Thoracic aorta (tissue), 2 donors: ENCODE measurements at regions not wholly inside any gene's neighbourhood (a gene's known extent, or its start where the extent isn't known, plus 50 kb on each side); places are given as distances from the start of the nearest gene placed in this dataset.

ENCODE experiments used
- ATAC-seq: fragments of 150-250 bp; one replicate; pipeline ENCODE4 v1.8.0; 2017; ENCODE audit warnings: low read depth; ENCODE audit not compliant: insufficient number of reproducible peaks, low FRiP score
- DNase-seq: peaks from one replicate; pipeline ENCODE4 v3.0.0-alpha.2; 2020; ENCODE audit warnings: low spot score
- H3K27ac ChIP-seq, 2 donors: fragments of 200-600 bp; sonication (generic); 1 replicate in 1 of 2; 2 replicates in 1 of 2; pipeline ENCODE4 v1.5.1; 2016; ENCODE audit warnings: mild to moderate bottlenecking in 2 of 2, moderate library complexity in 2 of 2
- H3K27me3 ChIP-seq: fragments of 200-600 bp; sonication (generic); replicated peaks from 2 replicates; pipeline ENCODE4 v1.6.0; 2016; ENCODE audit warnings: mild to moderate bottlenecking; ENCODE audit not compliant: insufficient read depth
- H3K36me3 ChIP-seq: fragments of 200-600 bp; sonication (generic); one replicate; pipeline ENCODE4 v1.5.1; 2016
- H3K4me1 ChIP-seq, 2 donors: fragments of 200-600 bp; sonication (generic); 1 replicate in 1 of 2; 2 replicates in 1 of 2; pipeline versions ENCODE4 v1.5.1 to v1.6.0; 2016; ENCODE audit warnings: low read depth in 2 of 2, mild to moderate bottlenecking in 1 of 2; ENCODE audit not compliant: control insufficient read depth in 1 of 2
- H3K4me3 ChIP-seq: fragments of 200-600 bp; sonication (generic); 2 replicates; pipeline ENCODE4 v1.5.1; 2016; ENCODE audit warnings: mild to moderate bottlenecking
- H3K9me3 ChIP-seq: fragments of 200-600 bp; sonication (generic); 2 replicates; pipeline ENCODE4 v1.5.1; 2016
- CTCF ChIP-seq: fragments of 200-600 bp; sonication (generic); IDR thresholded peaks from one replicate; pipeline ENCODE4 v1.5.1; 2019; ENCODE audit warnings: antibody characterized with exemption

- DNase-seq (no peak), ATAC-seq (no peak)
- no peaks in the 10 kb centered on the region for H3K4me1 ChIP-seq
- H3K9me3 ChIP-seq: no peaks in the 10 kb centered on the region
- TF ChIP-seq CTCF: no peak
- H3K27ac ChIP-seq: no peak overlapping the region
- no peaks in the 10 kb centered on the region for H3K27me3 ChIP-seq
- H3K4me3 ChIP-seq: no peak overlapping the region
- H3K36me3 ChIP-seq: no peaks in the 10 kb centered on the region
Observed at GRCh38 chr12:76641073-76641472, 81.5 kb upstream of the OSBPL8 start.

- TF ChIP-seq CTCF: no peak
- Histone ChIP-seq H3K36me3 (no peaks in the 10 kb centered on the region), H3K4me3 (no peak overlapping the region), H3K27me3 (no peaks in the 10 kb centered on the region), H3K4me1 (no peaks in the 10 kb centered on the region), H3K27ac (no peak overlapping the region), H3K9me3 (no peaks in the 10 kb centered on the region)
- DNase-seq: no peak
- ATAC-seq: no peak
Observed at GRCh38 chr12:76641961-76642360, 82.4 kb upstream of the OSBPL8 start.

- Histone ChIP-seq H3K4me3 (no peak overlapping the region), H3K36me3 (no peaks in the 10 kb centered on the region), H3K27ac (no peak overlapping the region), H3K27me3 (no peaks in the 10 kb centered on the region), H3K9me3 (no peaks in the 10 kb centered on the region), H3K4me1 (no peaks in the 10 kb centered on the region)
- TF ChIP-seq CTCF: no peak
- DNase-seq: no peak
- ATAC-seq: no peak
Observed at GRCh38 chr12:76643438-76643837, 83.9 kb upstream of the OSBPL8 start.

- no peak for TF ChIP-seq CTCF
- Histone ChIP-seq H3K4me3 (no peak overlapping the region), H3K36me3 (no peaks in the 10 kb centered on the region), H3K27ac (no peak overlapping the region), H3K9me3 (no peaks in the 10 kb centered on the region), H3K27me3 (no peaks in the 10 kb centered on the region), H3K4me1 (no peaks in the 10 kb centered on the region)
- ATAC-seq (no peak), DNase-seq (no peak)
Observed at GRCh38 chr12:76644950-76645349, 85.4 kb upstream of the OSBPL8 start.

GRCh38 chr12:76645934-76646333 lies 86.4 kb upstream of the OSBPL8 start:
- H3K4me3 ChIP-seq: no peak overlapping the region
- no peaks in the 10 kb centered on the region for H3K27me3 ChIP-seq
- no peak overlapping the region for H3K27ac ChIP-seq
- no peaks in the 10 kb centered on the region for H3K9me3 ChIP-seq
- no peak for ATAC-seq
- DNase-seq: no peak
- no peak for TF ChIP-seq CTCF
- no peaks in the 10 kb centered on the region for H3K4me1 ChIP-seq
- H3K36me3 ChIP-seq: no peaks in the 10 kb centered on the region
